Activated CD4-positive, CD25-positive, alpha-beta regulatory T cell treated with anti-CD3 and anti-CD28 coated beads, Interleukin-2, amount 50 U/mL, for 72 hours (primary cell): ENCODE measurements at regions not wholly inside any gene's neighbourhood (a gene's known extent, or its start where the extent isn't known, plus 50 kb on each side); places are given as distances from the start of the nearest gene placed in this dataset.

Source experiments
- DNase-seq: peaks from one replicate; pipeline ENCODE4 v3.0.0; 2021

DNA sequence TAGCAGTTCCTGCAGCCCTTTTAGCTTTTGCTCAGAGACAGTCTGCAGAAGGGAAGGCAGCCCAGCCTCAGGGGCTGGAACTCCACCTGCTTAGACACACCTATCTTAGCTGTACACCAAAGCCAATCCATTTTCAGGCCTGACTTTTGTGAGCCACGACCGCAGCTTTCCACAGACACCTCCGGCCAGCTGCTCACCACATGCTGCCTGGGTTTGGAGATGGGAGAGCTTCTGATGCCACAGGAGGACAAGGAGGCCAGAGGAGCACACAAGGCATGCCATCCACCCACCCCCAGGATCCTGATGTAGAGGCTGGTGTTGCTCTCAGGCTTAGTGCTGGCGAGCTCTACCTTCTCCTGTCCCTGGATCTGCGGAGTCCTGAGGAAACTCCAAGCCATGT lies 141.8 kb upstream of the NALF2 start:
- no peak for DNase-seq

DNA sequence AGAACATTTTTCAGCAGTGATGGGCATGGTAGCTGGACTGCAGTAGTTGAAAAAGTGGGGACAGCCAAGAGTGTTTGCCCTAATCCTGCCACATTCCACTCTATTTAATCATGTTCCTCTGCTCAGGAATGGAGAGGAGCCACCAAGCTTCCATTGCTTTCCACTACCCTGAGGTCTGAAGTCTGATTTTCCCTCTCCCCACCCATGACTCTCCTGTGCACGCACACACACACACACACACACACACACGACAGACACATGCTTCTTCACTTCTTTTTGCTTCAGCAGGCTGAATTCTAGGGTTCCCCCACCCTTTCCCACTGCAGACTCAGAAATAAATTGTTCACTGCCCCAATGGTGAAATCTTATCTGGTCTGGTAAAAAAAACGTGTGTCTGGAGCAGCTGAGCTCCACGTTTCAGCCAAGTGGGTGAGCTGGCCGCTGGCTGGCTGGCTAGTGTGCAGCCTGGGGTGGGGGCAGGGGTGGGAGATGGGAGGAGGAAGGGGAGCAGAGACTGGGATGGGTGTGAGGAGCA lies 142.7 kb upstream of the NALF2 start:
- no peak for DNase-seq

DNA sequence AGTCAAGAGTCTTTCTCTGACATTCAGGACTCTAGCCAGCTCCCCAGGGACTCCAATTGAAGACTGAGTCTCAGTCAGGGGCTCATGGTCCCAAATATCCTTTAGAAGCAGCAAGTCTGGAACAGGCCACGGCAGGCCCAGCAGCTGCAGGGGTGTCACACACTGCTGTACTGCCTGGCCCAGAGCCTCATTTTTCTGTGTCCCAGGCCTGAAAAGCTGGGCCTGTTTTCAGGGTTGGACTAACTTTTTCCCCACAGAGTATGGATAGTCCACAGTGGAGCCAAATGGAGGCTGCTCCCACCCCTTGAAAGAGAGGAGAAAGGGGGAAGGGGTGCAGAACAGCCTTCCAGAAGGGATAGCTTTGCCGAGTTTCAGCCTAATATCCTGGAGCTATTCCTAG lies 146.8 kb upstream of the NALF2 start:
- DNase-seq: no peak

DNA sequence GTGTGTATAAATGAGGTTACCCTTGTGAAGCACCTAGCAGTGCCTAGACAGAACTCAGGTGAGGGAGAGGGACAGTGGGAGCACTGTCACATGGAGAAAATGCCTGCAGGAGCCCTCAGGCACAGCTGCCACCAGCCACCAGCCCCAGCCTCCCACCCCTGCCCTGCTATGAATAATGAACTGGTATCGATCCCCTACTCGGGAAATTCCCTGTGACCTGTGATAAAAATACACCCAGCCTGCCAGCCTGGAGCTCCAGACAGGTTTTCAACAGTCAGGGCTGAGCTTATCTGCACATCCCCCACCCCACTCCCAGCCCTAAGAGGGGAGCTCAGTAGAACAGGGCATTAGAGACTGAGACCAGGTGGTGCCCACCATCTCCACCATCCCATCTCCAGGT lies 159.6 kb upstream of the PJA1 start:
- DNase-seq: no peak

DNA sequence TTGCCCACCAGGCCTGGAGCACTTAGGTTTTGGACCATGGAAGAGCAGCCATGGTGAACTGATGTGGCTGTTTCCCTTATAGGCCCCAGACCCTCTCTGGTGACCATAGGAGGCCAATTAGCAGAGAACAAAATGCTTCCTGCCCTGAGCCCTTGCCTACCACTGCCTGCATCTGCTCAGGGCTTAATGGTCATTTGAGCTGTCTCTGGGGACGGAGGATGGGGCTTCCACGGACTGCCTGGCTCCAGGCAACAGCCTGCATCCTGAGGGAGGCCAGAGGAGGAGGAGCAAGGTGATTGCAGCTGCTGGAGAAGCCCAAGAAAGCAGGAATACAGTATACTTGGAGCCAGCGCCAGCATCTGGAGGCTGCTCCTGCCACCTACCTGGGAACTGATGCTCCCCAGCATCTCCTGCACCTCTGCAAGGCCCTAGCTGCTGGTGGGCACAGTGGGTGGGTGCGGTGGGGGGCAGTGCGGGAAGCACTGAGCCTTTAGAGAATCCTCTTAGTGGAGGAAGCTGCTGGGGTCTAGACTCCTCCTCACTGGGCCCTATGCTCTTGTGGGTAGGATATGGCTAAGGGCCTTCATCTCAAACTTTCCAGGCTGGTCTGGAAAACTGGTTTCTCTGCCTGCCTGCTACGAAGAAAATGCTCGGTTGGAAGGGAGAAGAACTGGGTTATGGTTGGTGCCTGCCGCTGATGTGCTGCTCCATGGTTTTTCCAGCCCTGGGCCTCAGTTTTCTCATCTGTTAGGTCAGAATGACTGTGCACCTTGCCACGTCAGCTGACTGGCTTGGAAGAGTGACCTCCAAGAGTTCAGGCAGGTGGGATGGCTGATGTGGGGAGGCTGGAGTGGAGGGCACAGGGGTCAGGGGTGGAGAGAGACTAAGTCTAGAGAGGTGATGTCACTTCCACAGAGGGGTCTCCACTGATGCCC lies 158.8 kb upstream of the PJA1 start:
- no peak for DNase-seq

DNA sequence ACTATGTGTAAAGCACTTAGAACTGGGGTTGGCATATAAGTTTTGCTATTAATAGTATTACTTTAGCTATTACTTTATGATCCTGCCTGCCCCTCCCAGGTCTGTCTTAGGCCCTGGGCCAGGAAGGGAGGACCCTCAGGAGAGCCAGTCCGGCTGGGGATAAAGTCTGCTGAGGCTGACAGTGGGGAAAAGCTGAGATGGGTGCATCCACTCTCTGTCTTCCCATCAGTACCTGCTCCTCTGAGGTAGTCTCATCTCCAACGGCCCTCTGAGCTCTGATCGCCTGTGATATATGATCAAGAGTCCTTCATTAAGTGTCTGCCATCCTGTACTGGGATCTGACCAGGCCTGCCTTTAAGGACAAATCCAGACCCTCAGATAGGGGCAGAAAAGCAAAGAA lies 156.5 kb upstream of the PJA1 start:
- DNase-seq: no peak

DNA sequence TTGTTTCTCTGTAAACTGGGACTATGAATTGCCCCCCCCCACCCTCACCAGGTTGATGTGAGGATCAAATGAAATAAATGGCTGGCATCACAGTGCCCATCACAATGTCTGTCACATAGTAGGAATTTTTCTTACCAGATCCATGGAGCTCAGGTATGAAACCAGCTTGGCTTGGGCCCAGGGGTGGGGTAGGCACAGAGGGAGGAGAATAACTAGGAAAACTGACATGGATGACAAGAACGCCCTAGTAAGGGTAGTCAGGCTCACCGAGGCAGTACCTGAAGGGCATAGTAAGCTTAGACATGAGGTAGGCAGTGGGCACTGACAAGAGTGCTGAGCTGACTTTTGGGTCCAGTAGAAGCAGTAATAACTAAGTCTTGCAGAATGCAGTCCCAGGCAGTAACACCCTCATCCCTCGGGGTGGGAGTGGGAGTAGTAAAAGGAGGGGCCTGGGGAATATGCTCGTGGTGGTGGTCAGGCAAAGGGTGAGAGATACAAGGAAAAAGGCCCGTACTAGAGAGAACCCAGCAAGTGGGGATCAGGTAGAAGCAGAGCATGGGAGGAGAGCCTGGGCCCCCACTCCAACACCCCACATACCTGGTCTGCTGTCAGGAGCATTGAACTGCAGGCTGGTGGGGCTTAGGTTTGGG lies 155.9 kb upstream of the PJA1 start:
- DNase-seq: no peak

DNA sequence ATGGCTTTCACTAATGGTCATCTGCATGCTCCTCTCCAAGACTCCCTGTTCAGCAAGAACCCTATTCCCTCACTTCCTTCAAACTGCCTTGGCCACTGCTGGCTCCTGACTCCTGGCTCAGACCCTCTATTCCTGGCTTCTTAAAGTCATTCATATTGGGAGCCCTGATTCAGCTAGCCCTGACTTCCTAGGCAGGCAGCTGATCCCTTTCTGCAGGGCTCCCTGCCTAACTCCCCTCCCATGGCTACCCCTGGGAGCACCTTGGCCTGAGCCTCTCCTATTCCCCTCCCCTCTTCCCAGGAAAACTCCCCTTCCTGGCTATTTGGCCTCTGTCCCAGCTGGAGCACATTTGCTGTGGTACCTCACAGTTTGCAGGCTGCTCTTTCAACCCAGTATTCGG lies 154.9 kb upstream of the PJA1 start:
- DNase-seq: no peak

DNA sequence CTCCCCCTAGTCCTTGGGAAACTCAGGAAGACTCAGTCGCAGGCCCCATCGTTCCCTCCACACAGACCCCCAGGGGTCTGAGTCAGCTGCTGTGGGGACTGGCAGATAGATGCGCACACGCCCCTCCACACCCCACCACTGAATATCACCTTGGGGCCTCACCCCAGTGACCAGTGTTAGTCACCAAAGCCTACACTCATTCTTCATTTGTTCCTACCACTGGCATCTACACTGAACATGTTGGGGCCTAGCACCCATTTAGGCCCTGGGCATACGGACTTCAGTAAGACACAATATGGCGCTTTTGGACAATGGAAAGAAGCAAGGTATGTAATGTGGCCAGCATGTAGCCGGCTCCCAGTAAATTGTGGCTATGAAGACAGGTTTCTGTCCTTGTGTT lies 154.1 kb upstream of the PJA1 start:
- DNase-seq: no peak

DNA sequence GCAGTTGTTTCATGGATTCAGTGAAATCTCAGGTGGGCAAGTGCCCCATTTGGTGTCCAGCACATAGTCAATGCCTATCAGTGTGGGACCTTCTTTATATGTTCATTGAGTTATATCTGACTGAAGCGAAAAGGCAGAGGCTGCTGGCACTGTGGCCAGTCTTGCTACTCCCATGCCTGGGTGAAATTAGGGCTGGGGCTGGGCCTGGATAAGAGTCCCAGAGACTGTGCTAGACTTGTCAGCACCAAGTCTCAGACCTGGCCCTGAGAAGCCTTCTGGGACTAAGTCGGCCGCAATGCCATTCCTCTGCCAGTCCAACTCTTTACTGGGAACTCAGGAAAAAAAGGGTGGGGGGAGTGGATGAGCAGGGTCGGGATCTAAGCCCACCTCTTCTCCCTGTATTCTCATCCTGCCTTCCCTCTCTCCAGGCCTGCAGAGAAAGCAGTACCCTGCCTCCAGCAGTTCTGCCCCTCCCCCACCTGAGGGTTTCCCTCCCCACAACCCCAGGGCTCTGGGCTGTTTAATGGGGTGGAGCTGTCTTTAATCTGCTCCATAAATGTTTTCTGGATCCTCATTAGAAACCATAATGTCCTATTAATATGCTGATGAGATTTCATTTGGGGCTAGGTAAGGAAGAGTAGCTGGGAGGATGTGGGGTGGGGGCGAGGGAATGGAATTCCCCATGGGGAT lies 153.5 kb upstream of the PJA1 start:
- no peak for DNase-seq

DNA sequence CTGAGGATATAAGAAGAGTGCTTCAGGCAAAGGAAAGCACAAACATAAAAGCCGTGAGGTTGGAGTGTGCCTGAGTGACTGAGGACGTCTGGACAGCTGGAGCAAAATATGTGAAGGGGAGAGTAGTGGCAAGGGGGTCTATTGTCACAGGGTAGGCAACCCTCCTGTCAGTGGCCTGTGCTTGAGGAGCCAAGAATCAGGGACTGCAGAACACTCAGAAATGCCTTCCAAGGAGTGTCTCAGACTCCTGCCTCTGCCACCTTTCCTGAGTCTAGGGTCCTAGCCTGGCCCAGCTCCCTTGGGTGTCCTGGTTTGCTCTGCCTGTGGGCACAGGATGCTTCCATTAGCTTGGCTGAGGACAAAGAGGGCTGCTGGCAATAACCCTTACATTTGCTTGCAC lies 152.5 kb upstream of the PJA1 start:
- no peak for DNase-seq

DNA sequence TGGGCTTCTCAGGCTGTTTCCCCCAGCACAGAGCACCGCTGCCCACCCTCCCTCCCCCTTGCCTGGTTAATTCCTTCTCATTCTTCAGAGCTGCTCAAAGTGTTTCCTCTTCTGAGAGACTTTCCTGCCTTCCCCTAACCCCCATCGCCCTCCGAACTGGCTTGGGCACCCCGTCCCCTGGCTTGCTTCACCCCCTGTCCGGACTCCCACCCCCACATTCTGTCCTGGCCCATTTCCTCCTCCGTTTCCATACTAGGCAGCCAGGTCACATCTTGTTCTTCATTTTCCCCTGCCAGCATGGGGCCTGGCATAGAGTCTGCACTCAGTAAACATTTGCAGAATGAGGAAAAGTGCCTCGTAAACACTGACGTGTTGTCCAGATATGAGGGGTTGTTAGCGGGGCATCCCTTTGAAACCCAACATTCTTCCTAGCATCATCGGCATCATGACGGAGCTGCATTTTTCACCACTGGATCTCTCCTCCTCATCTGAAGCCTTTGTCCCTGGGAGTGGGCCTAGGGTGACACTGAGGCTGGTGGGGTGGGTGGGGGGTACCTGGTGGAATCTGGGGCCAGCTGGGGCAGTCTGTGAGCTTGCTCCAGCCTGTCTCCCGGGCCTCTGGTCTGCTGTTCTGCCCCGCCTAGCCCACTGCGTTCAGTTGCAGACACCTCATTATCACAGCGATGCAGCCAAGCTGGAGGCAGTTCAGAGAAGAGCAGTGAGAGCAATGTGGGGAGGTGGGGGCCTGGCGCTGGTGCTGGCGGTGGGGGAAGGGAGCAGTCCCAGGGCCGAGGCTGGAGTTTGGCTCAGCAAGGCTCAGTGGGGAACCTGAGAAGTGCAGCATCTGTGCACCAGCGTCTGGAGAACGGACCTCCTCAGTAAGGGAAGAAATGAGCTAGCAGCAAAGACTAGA lies 149.4 kb upstream of the PJA1 start:
- no peak for DNase-seq

DNA sequence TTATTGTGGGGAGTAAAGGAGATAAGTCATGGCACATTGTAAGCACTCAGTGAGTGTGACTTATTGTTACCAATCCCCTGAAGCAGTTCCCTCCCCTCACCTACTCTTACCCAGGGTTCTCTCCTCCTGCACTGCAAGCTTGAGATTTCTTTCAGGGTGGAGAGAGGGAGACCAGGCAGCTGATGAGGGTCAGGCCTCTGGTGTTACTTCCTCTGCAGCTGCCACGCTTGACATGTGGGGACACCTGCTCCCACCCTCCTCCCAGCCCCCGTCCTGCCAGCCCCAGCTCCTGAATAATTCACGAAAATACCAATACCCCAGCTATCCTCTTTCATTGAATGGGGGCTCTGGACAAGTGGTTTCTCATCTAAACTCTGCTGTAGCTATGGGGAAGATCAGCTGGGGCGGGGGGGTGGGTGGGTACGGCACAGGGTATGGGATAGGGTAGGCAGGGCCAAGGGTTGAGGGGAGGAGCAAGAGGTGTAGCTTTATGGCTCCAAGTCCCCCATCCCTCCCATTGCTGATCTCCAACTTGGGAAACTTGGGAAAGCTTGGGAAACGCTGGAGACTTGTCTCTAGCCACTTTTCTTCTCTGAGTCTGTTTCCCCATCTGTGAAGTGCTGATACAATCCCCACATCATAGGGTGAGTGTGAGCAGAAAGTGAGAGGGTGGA lies 148.5 kb upstream of the PJA1 start:
- no peak for DNase-seq

DNA sequence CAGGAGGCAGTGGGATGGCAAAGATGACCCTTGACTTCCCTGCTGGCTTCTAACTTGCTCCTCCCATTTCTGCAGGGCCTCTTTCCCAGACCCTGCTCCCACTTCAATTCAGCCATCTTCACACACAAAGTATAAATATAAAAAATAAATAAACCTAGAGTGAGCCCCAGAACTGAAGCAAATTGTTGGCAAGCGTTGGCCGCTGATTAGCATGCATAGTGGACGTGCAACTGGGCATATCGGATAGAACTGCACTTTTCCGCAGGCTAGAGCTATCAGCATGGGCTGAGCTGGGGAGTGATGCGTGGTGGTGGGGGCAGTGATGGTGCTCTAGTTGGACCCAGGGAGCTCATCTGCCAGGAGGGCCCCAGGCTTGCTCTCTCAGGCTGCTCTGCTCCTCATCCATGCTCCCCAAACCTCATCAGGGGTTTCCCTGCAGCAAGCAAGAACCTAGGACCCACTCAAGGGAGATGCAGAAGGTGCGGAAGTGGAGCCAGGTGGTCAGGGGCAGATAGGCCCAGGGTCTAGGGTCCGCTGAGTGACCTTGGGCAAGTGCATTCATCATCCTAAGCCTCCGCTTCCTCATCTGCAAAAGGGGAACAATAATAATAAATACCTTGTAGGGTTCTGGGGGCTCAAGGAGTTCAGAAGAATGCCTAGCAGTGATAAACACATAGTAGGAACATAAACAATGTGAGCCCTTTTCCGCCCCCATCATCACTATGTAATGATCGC lies 146.8 kb upstream of the PJA1 start:
- DNase-seq: no peak

DNA sequence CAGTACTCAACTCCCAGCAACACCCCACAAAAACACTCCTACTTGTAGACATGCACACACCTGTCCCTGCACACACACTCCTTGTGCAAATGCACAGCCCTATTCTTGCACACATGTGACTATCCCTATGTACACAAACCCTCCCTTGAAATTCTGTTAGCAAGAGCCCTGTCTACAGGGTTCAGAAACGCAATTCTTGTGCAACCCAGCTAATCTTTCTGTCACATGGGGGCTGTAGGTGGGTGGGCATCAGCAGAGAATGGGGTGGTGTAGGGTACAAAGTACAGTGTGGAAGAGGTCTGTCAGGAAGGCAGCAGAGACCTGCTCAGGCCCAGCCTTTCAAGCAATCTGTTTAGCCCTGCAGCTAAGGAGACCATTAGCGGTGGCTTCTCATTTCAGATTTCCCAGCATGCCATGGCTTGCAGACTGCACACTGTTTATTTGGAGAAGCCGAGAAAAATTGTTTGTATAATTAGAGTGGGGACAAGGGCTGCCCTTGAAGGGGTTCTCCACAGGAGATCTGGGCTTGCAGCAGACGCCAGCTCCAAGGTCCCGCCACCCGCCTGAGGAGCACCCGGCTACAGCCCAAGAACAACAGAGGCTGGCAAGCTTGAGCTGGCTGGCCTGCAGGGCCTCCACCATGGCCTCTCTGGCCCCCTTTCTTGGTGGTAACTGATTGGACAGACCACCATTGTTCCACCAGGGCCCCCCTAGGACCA lies 144.0 kb upstream of the PJA1 start:
- no peak for DNase-seq

DNA sequence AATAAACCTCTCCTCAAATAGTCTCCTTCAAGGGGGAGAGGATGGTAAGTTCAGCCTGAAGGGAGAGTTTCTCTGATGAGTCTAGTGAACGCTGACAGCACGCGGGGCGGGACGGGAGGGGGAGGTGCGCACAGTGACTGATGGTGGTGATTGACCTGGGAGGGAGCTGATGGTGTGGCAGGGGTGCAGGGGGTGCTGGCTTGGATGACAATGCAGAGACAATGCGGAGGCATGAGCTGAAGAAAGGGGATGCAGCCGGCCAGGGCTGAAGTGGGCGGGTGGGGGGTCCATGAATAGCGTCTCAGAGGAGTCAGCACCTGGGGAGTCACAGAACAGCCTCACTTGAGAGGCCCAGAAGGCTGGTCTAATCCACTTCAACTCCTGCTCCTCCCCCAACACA lies 142.5 kb upstream of the PJA1 start:
- no peak for DNase-seq

DNA sequence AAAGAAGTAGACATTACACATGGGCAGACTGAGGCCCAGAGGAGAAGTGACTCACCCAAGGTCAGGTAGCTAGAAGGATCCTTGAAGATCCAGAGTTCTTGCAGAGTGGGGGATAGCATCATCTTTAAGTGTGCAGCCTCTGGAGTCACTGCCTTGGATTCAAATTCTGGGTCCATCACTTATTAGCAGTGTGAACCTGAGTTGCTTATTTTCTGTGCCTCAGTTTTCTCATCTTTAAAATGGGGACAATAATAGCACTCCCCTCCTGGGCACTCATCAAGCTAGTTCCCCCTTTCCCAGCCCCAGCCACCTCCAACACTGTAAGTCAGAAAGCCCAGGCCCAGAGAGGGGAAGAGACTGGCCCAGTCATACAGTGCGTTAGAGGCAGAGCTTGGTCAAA lies 141.8 kb upstream of the PJA1 start:
- DNase-seq: no peak

DNA sequence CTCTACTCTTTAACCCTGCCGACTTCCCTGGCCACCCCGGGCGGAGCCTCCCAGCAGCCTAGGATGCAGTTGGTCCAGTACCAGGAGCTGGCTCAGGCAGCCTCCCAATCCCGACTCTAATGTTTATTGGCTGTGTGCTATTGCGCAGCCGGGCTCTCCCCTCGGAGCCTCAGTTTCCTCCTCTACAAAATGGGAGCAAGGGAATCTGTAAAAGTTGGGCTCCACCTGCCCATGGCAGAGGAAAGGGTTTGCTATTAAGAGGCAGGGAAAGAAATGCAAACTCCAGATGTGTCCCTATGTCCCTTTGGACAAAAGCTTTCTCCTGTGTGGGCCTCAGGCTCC lies 140.8 kb upstream of the PJA1 start:
- DNase-seq: no peak

DNA sequence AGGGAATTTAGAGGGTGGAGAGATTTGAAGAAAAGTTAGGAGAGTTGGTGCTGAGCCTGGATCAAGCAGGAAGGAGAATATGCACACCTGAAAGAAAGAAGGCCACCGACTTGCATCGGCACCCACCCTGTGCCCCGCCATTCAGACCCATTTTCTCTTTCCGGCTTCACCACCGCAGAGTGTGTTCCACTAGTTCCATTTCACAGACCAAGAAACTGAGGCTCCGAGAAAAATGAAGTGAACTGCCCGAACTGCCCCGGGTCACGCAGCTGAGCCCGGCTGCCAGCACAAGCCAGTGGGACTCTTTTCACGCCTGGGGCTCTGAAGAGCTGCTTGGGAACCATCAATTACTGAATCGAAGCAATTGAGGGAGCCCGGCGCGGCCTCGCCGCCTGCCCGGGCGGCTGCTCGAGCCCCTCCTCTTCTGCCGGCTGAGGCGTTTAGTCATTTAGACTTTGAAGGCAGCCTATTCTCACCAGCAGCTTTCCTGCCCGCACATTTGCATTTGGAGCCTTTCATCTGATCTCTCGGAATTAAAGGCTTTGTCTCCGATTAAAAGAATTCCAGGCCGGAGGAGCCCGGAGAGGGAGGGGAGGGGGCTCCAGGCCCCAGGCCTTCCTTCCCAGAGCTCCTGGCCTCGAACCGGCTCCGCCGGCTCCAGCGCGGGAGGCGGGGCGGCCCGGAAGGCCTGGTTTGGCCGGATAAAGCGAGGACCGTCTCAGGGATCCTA lies 140.2 kb upstream of the PJA1 start:
- no peak for DNase-seq

DNA sequence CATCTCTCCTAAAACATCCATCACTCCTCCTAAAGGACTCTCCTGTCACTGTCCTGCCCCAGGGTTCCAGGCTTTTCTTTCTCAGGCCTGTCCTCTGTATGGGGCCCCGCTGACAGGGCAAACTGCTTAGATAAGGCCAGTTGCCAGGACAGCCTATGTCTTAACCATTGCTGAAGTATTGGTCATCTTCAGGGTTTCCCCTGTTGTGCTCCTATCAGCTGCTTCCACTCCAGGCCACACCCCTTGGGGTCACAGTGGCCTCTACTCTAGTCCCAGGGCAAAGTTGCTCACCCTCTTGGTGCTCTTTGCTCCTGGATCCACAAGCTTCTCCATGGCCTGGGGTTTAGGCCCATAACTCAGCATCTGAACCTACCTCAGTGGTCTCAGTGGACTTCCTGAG lies 138.0 kb upstream of the PJA1 start:
- no peak for DNase-seq
